GM23248 (cell line): ENCODE measurements at regions not wholly inside any gene's neighbourhood (a gene's known extent, or its start where the extent isn't known, plus 50 kb on each side); places are given as distances from the start of the nearest gene placed in this dataset.

Experiments used
- EZH2 ChIP-seq: fragments of 200-600 bp; sonication (generic); IDR thresholded peaks from 2 replicates; pipeline ENCODE4 v1.6.1; 2018; ENCODE audit warnings: antibody characterized with exemption, mild to moderate bottlenecking; ENCODE audit not compliant: insufficient read depth, poor library complexity, severe bottlenecking
- EZH2phosphoT487 ChIP-seq: fragments of 200-600 bp; sonication (generic); IDR thresholded peaks from 2 replicates; pipeline ENCODE4 v1.6.1; 2018; ENCODE audit warnings: antibody characterized with exemption, moderate library complexity, mild to moderate bottlenecking, low read depth; ENCODE audit not compliant: insufficient read depth

- TF ChIP-seq EZH2 (no peak), EZH2phosphoT487 (no peak)
These were observed 951.8 kb upstream of the MAP3K7 start for GRCh38 chr6:91538622-91539021.
